ENCODE measurements at regions not wholly inside any gene's neighbourhood (a gene's known extent, or its start where the extent isn't known, plus 50 kb on each side); places are given as distances from the start of the nearest gene placed in this dataset.

- Histone ChIP-seq H3K4me3 (no peak overlapping the region), H3K36me3 (replicated peaks) (no peaks in the 10 kb centered on the region), H3K27me3 (ENCODE audit: low read depth) (peaks cover 3% of the 10 kb centered on the region; the same call in 1 of the 2 replicates), H3K9me3 (no peaks in the 10 kb centered on the region), H3K4me1 (no peaks in the 10 kb centered on the region)
- in situ Hi-C loops (cut with MboI; ENCODE audit: low sequenced_read_pairs): no loop called here
- no peak for DNase-seq (ENCODE audit: low spot score in 2 of 2)
Observed at GRCh38 chr7:131733604-131734003, 177.2 kb upstream of the PODXL start.

DNA sequence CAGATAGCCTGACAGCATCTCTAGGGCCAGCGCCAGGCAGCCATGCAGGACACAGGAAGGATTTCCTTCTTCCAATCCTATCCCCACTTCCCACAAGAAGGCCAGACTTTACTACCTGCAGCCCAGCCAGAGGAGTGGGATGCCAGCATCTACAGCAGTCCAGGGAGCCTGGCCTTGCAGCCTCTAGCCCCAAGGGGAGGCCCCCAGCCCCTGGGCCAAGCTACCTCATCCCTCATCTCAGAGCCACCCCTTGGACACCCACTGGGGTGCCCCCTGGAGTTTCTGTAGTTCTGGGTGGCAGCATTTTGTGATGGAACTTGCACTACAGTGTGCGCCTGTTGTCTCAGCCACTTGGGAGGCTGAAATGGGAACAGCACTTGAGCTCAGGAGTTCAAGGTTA, 170.8 kb upstream of the PODXL start:
- in situ Hi-C loops (cut with MboI; ENCODE audit: low sequenced_read_pairs): no loop called here
- Histone ChIP-seq H3K4me3 (no peak overlapping the region), H3K36me3 (replicated peaks) (no peaks in the 10 kb centered on the region), H3K4me1 (no peaks in the 10 kb centered on the region), H3K9me3 (no peaks in the 10 kb centered on the region), H3K27me3 (ENCODE audit: low read depth) (no peaks in the 10 kb centered on the region; the same call in 1 of the 2 replicates)
- no peak for DNase-seq (ENCODE audit: low spot score in 2 of 2)

GRCh38 chr7:131726686-131727085, 170.3 kb upstream of the PODXL start:
- H3K36me3 ChIP-seq (replicated peaks): no peaks in the 10 kb centered on the region
- H3K4me1 ChIP-seq: no peaks in the 10 kb centered on the region
- in situ Hi-C loops (cut with MboI; ENCODE audit: low sequenced_read_pairs): no loop called here
- no peak for DNase-seq (ENCODE audit: low spot score in 2 of 2)
- H3K27me3 ChIP-seq (ENCODE audit: low read depth): no peaks in the 10 kb centered on the region; the same call in 1 of the 2 replicates
- no peak overlapping the region for H3K4me3 ChIP-seq
- no peaks in the 10 kb centered on the region for H3K9me3 ChIP-seq

DNA sequence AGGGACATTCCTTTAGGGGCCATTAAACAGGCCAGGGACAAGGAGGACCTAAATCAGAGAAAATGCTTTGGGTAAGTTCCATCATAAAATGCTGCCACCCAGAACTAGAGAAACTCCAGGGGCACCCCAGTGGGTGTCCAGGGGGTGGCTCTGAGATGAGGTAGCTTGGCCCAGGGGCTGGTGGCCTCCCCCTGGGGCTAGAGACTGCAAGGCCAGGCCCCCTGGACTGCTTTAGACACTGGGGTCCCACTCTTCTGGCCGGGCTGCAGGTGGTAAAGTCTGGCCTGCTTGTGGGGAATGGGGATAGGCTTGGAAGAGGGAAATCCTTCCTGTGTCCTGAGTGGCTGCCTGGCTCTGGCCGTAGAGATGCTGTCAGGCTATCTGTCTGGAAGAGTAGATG, 169.6 kb upstream of the PODXL start:
- H3K9me3 ChIP-seq: no peaks in the 10 kb centered on the region

DNA sequence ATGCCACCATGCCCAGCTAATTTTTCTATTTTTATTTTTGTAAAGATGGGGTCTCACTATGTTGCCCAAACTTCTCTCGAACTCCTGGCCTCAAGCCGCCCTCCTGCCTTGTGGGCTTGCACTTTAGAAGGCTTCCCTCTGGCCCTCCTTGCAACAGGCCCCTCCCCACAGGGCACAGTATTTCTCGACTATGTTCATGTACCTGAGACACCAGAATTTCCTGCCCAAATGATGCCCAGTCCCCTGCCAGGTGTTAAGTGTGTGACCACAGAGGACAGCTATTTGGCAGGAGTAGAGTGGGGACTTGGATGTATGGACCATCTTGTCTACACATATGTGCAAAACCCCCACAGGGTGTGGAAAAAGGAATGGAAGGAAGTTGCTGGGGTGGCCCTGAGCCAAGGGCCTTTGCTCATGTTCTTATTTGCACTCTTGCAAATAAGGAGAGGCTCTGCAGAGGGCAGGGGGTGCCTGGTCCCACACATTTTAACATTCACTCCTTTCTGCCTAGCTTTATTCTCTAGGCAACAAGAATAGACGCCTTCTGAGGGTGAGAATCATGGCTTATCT, 168.4 kb upstream of the PODXL start:
- in situ Hi-C loops (cut with MboI; ENCODE audit: low sequenced_read_pairs): no loop called here

More for the DNA sequence above, 169.6 kb upstream of the PODXL start:
- H3K27me3 ChIP-seq (ENCODE audit: low read depth): no peaks in the 10 kb centered on the region; the same call in 1 of the 2 replicates
- H3K4me1 ChIP-seq: no peaks in the 10 kb centered on the region
- DNase-seq (ENCODE audit: low spot score in 2 of 2): no peak
- H3K4me3 ChIP-seq: no peak overlapping the region
- in situ Hi-C loops (cut with MboI; ENCODE audit: low sequenced_read_pairs): no loop called here
- H3K36me3 ChIP-seq (replicated peaks): no peaks in the 10 kb centered on the region

DNA sequence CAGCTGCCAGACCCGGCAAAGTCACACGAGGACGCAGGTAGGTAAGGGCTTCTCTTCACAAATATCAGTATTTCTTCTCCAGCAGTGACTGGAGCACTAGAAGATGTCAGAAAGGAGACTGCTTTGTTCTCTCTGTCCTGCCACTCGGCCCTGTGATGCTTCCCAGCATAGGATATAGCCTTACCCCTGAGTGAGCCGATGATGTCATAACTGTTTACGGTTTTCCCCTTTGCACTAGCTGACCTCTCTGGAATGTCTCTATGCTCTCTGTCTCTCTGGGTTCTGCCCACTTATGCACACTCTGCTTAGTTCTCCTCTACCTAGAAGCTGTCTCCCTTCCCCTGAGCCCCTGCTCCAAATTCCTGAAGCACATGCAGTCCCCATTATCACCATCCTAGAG, 167.5 kb upstream of the PODXL start:
- no peaks in the 10 kb centered on the region for H3K36me3 ChIP-seq (replicated peaks)
- no peaks in the 10 kb centered on the region for H3K9me3 ChIP-seq
- no peak overlapping the region for H3K4me3 ChIP-seq
- H3K27me3 ChIP-seq (ENCODE audit: low read depth): no peaks in the 10 kb centered on the region; the same call in 1 of the 2 replicates
- in situ Hi-C loops (cut with MboI; ENCODE audit: low sequenced_read_pairs): no loop called here
- H3K4me1 ChIP-seq: no peaks in the 10 kb centered on the region
- DNase-seq (ENCODE audit: low spot score in 2 of 2): no peak

More for the DNA sequence above, 168.4 kb upstream of the PODXL start:
- Histone ChIP-seq H3K4me3 (no peak overlapping the region), H3K36me3 (replicated peaks) (no peaks in the 10 kb centered on the region), H3K4me1 (no peaks in the 10 kb centered on the region), H3K9me3 (no peaks in the 10 kb centered on the region), H3K27me3 (ENCODE audit: low read depth) (no peaks in the 10 kb centered on the region; the same call in 1 of the 2 replicates)
- DNase-seq (ENCODE audit: low spot score in 2 of 2): no peak

GRCh38 chr7:131722371-131722770, 165.9 kb upstream of the PODXL start:
- DNase-seq (ENCODE audit: low spot score in 2 of 2): no peak
- Histone ChIP-seq H3K4me3 (no peak overlapping the region), H3K27me3 (ENCODE audit: low read depth) (no peaks in the 10 kb centered on the region; the same call in 1 of the 2 replicates), H3K4me1 (no peaks in the 10 kb centered on the region), H3K36me3 (replicated peaks) (no peaks in the 10 kb centered on the region), H3K9me3 (no peaks in the 10 kb centered on the region)
- in situ Hi-C loops (cut with MboI; ENCODE audit: low sequenced_read_pairs): no loop called here

DNA sequence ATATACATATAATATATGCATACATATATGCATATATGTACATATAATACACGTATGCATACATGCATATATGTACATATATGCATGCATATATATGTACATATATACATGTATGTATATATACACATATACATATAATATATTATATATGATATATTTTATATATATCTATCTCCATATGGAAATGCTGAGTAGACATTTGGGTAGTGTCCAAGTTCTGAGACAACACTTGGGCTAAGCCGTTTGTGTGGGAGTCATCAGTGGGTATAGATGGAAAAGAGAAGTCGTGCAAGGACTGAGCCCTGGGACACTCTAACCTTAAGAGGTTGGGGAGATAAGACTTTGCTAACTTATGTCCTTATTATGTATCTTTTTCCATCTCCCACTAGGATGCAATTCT, 165.2 kb upstream of the PODXL start:
- in situ Hi-C loops (cut with MboI; ENCODE audit: low sequenced_read_pairs): no loop called here
- H3K4me3 ChIP-seq: no peak overlapping the region

DNA sequence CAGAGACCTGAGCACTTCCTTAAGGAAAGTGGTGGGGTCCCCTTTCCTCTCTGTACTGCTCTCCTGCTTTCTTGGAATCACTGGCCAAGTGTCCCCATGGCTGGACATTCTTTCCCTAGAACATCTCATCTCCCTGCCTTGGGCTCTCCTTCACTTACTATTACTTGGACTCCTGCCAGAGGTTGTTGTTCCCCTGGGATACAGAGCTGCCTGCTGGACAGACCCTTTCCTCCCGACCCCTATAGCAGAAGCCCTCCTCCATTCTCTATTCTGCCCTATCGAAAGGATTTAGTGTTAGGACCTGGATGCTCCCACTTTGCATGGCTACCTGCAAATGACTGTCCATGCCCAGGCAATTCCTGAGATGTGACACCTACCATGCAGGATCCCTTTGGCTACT, 164.3 kb upstream of the PODXL start:
- Histone ChIP-seq H3K9me3 (no peaks in the 10 kb centered on the region), H3K27me3 (ENCODE audit: low read depth) (no peaks in the 10 kb centered on the region; the same call in 1 of the 2 replicates), H3K4me1 (no peaks in the 10 kb centered on the region), H3K36me3 (replicated peaks) (no peaks in the 10 kb centered on the region), H3K4me3 (no peak overlapping the region)
- in situ Hi-C loops (cut with MboI; ENCODE audit: low sequenced_read_pairs): no loop called here
- DNase-seq (ENCODE audit: low spot score in 2 of 2): no peak

More for the DNA sequence above, 165.2 kb upstream of the PODXL start:
- H3K4me1 ChIP-seq: no peaks in the 10 kb centered on the region
- DNase-seq (ENCODE audit: low spot score in 2 of 2): no peak
- no peaks in the 10 kb centered on the region for H3K36me3 ChIP-seq (replicated peaks)
- no peaks in the 10 kb centered on the region; the same call in 1 of the 2 replicates for H3K27me3 ChIP-seq (ENCODE audit: low read depth)
- no peaks in the 10 kb centered on the region for H3K9me3 ChIP-seq

DNA sequence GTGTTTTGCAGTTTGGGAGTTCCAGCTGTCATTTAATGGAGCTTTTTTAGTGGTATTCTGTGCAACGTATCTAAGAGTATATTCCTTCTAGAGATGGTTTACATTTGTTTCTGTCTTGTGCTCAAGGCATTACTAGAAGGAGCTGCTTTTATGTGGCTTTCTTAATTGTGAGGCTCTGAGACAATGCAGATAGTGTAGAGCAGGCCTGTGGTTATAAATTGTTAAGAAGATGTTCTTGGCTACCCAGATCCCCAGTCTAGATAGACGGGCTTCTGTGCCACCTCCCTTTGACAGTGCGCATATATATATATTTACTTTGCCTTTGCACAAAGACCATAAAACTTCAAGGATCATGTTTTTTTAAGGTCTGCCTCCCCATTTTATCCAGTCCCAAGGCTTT, 160.8 kb upstream of the PODXL start:
- Histone ChIP-seq H3K4me3 (no peak overlapping the region), H3K4me1 (no peaks in the 10 kb centered on the region), H3K36me3 (replicated peaks) (no peaks in the 10 kb centered on the region), H3K27me3 (ENCODE audit: low read depth) (peaks cover 6% of the 10 kb centered on the region; the same call in 1 of the 2 replicates), H3K9me3 (no peaks in the 10 kb centered on the region)
- in situ Hi-C loops (cut with MboI; ENCODE audit: low sequenced_read_pairs): no loop called here
- DNase-seq (ENCODE audit: low spot score in 2 of 2): no peak

- Histone ChIP-seq H3K27me3 (ENCODE audit: low read depth) (peaks cover 20% of the 10 kb centered on the region), H3K9me3 (no peaks in the 10 kb centered on the region), H3K36me3 (replicated peaks) (no peaks in the 10 kb centered on the region), H3K4me3 (no peak overlapping the region), H3K4me1 (no peaks in the 10 kb centered on the region)
- DNase-seq (ENCODE audit: low spot score in 2 of 2): no peak
- in situ Hi-C loops (cut with MboI; ENCODE audit: low sequenced_read_pairs): loop anchor here (25.0 kb wide), 1 partner anchor 888 kb away; the partner anchor contains the start of gene PLXNA4
Observed at GRCh38 chr7:131699323-131699722, 142.9 kb upstream of the PODXL start.

- peak; percentile 61 to 89 for DNase-seq (ENCODE audit: low spot score in 2 of 2)
- in situ Hi-C loops (cut with MboI; ENCODE audit: low sequenced_read_pairs): loop anchor here (25.0 kb wide), 1 partner anchor 895 kb away; the partner anchor contains the start of gene PLXNA4
Observed at GRCh38 chr7:131692131-131692960, 135.9 kb upstream of the PODXL start.

DNA sequence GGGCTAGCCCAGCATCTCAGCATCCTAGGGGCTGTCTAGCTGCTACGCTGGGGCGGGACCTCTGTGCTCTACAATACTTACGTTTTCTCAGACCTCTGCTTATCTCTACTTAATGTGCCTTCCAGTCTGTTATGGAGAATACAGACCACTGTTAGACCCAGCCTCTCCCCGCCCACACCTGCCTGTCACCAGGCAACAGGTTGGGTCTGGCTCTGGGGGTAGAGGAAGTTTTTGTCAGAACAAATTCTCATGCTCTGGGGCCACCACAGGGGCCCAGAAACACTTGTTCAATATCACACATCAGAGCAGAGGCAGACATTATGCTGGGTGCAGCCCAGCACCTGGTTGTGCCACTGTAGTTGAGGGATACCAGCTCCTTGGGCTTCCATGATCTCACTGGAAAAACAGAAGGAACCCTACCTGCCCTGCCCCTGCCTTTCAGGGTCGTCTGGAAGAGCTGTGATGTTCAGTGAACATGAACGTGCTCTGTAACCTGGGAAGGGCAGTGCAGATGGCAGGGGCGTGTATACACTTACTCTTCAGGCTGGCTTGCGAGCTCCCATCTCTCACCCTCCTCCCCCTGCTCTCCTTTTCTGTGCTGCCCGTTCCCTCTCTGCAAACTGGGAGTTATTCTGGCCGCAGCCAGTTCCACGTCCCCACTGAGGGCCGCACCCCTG, 135.2 kb upstream of the PODXL start:
- in situ Hi-C loops (cut with MboI; ENCODE audit: low sequenced_read_pairs): loop anchor here (25.0 kb wide), 1 partner anchor 896 kb away; the partner anchor contains the start of gene PLXNA4

More at GRCh38 chr7:131692131-131692960, 135.9 kb upstream of the PODXL start:
- Histone ChIP-seq H3K36me3 (replicated peaks) (no peaks in the 10 kb centered on the region), H3K4me3 (no peak overlapping the region), H3K27me3 (ENCODE audit: low read depth) (peaks cover 31% of the 10 kb centered on the region), H3K4me1 (0 out of 2 replicates have a peak, but pooled peaks cover 2% of the 10 kb centered on the region), H3K9me3 (no peaks in the 10 kb centered on the region)

More for the DNA sequence above, 135.2 kb upstream of the PODXL start:
- DNase-seq (ENCODE audit: low spot score in 2 of 2): no peak
- no peaks in the 10 kb centered on the region for H3K9me3 ChIP-seq
- H3K4me3 ChIP-seq: no peak overlapping the region
- peaks cover 39% of the 10 kb centered on the region for H3K27me3 ChIP-seq (ENCODE audit: low read depth)
- 0 out of 2 replicates have a peak, but pooled peaks cover 2% of the 10 kb centered on the region for H3K4me1 ChIP-seq
- no peaks in the 10 kb centered on the region for H3K36me3 ChIP-seq (replicated peaks)
